ENCODE measurements at regions not wholly inside any gene's neighbourhood (a gene's known extent, or its start where the extent isn't known, plus 50 kb on each side); places are given as distances from the start of the nearest gene placed in this dataset.

DNA sequence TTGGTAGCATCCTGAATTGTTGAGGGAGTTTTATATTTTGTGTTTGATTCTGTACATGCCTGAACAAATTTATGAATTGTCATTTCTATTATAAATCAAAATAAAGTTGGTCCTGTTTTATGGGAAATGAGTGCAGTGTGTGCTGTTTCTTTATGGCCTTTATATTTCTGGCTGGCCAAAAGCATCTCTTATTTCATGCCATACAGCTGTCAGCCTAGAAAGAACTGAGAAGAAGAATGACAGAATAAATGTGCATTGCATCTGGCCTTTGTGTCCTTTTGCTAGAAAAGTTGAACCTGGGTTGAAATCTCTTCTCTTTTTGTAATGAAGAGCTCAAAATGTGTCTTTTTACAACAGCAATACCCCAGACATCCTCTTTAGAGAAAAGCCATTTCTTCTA is 474.7 kb upstream of the LRATD1 start:
- TF ChIP-seq, protein P1, sequence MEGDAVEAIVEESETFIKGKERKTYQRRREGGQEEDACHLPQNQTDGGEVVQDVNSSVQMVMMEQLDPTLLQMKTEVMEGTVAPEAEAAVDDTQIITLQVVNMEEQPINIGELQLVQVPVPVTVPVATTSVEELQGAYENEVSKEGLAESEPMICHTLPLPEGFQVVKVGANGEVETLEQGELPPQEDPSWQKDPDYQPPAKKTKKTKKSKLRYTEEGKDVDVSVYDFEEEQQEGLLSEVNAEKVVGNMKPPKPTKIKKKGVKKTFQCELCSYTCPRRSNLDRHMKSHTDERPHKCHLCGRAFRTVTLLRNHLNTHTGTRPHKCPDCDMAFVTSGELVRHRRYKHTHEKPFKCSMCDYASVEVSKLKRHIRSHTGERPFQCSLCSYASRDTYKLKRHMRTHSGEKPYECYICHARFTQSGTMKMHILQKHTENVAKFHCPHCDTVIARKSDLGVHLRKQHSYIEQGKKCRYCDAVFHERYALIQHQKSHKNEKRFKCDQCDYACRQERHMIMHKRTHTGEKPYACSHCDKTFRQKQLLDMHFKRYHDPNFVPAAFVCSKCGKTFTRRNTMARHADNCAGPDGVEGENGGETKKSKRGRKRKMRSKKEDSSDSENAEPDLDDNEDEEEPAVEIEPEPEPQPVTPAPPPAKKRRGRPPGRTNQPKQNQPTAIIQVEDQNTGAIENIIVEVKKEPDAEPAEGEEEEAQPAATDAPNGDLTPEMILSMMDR (IDR thresholded peaks at IDR 0.05; ENCODE audit: borderline replicate concordance, extremely low read depth, low read length, poor library complexity, severe bottlenecking): no peak
- no peak for TF ChIP-seq EZH2 (IDR thresholded peaks at IDR 0.05; ENCODE audit: borderline replicate concordance, low read depth, low read length, severe bottlenecking)
